ENCODE measurements at regions not wholly inside any gene's neighbourhood (a gene's known extent, or its start where the extent isn't known, plus 50 kb on each side); places are given as distances from the start of the nearest gene placed in this dataset.

GRCh38 chr2:2747797-2748301 lies 416.8 kb upstream of the MYT1L start:
- no peak overlapping the region for H3K27ac ChIP-seq (ENCODE audit: low read depth, low read length)
- POLR2A ChIA-PET = no interaction called here
- no peak for DNase-seq (ENCODE audit: low read depth, low spot score)
- no peaks in the 10 kb centered on the region for H3K4me1 ChIP-seq (ENCODE audit: control insufficient read depth in 1 of 2, insufficient read depth in 2 of 2, low read length in 2 of 2)
- CTCF ChIA-PET = no interaction called here
- no peaks in the 10 kb centered on the region for H3K9me3 ChIP-seq (ENCODE audit: control insufficient read depth in 1 of 2, insufficient read depth in 1 of 2, low read depth in 1 of 2, low read length in 2 of 2)
- H3K27me3 ChIP-seq (ENCODE audit: insufficient read depth, low read length) = peaks cover 26% of the 10 kb centered on the region
- TF ChIP-seq EZH2 (IDR thresholded peaks at IDR 0.05) (no peak), JUND (IDR thresholded peaks at IDR 0.05) (no peak), SP1 (IDR thresholded peaks at IDR 0.05; ENCODE audit: low read depth) (no peak), SRF (IDR thresholded peaks at IDR 0.05; ENCODE audit: low read depth) (no peak), CBX3 (IDR thresholded peaks at IDR 0.05; ENCODE audit: low read depth) (no peak), ATF3 (IDR thresholded peaks at IDR 0.05) (no peak), YY1 (IDR thresholded peaks at IDR 0.05; ENCODE audit: extremely low read depth, insufficient replicate concordance, low read depth, low read length) (no peak), ZNF274 (IDR thresholded peaks at IDR 0.05; ENCODE audit: low read depth, low read length) (no peak), EGR1 (IDR thresholded peaks at IDR 0.05; ENCODE audit: low read depth) (no peak), ELF1 (IDR thresholded peaks at IDR 0.05; ENCODE audit: borderline replicate concordance, low read depth) (no peak), POLR2AphosphoS5 (IDR thresholded peaks at IDR 0.05; ENCODE audit: low read depth, low read length) (no peak), POLR2A (IDR thresholded peaks at IDR 0.05; ENCODE audit: borderline replicate concordance, extremely low read depth, insufficient read depth, insufficient read length) (no peak), RAD21 (IDR thresholded peaks at IDR 0.05; ENCODE audit: low read depth) (no peak), CEBPB (IDR thresholded peaks at IDR 0.05; ENCODE audit: low read depth) (no peak), REST (IDR thresholded peaks at IDR 0.05; ENCODE audit: low read depth) (no peak)
- H3K9me2 ChIP-seq (ENCODE audit: insufficient read depth) = no peaks in the 10 kb centered on the region
- H3K9ac ChIP-seq (ENCODE audit: low read length) = no peak overlapping the region
- intact Hi-C loops (cut with micrococcal nuclease) = no loop called here
- no peaks in the 10 kb centered on the region for H4K20me1 ChIP-seq (ENCODE audit: insufficient read depth)
- no peak overlapping the region for H2AFZ ChIP-seq (ENCODE audit: low read depth, low read length, poor library complexity, severe bottlenecking)
- H3K4me3 ChIP-seq (replicated peaks in 1 of 2; ENCODE audit: low read depth in 1 of 2, low read length in 2 of 2) = no peak overlapping the region
- RAD21 ChIA-PET (ENCODE audit: low non-redundant PET in 1 of 2, low total read pairs in 2 of 2, uncharacterized antibody in 2 of 2, unreplicated experiment in 2 of 2) = no interaction called here
- no peak for ATAC-seq
- no peak overlapping the region for H3K4me2 ChIP-seq (ENCODE audit: low read length)
- no TSS peak for BruUV-seq (replicated peaks)
- H3K79me2 ChIP-seq (ENCODE audit: insufficient read depth, low read length) = no peaks in the 10 kb centered on the region
- H3K36me3 ChIP-seq (ENCODE audit: control insufficient read depth in 1 of 2, insufficient read depth in 2 of 2, low read length in 2 of 2) = no peaks in the 10 kb centered on the region

All from HCT116 (cell line).